ENCODE measurements at regions not wholly inside any gene's neighbourhood (a gene's known extent, or its start where the extent isn't known, plus 50 kb on each side); places are given as distances from the start of the nearest gene placed in this dataset.

GRCh38 chr2:235396071-235396846 lies 97.6 kb upstream of the AGAP1 start:
- 82 to 93% (median 85%) methylated on average over 7 to 8 of the region's 8 CpGs for WGBS, 5 donors
- Histone ChIP-seq H3K4me3 (no peak overlapping the region), H3K36me3 (no peaks in the 10 kb centered on the region), H3K27ac (no peak overlapping the region), H3K9me3 (peaks cover 0 to 11% (median 0%) of the 10 kb centered on the region in 8 donors), H3K4me1 (no peaks in the 10 kb centered on the region), H3K27me3 (replicated peaks in 1 of 7) (peaks cover 0 to 31% (median 0%) of the 10 kb centered on the region in 7 donors)
- TF ChIP-seq POLR2A (IDR thresholded peaks at IDR 0.05): no peak
- TF ChIP-seq POLR2AphosphoS5 (IDR thresholded peaks at IDR 0.05): no peak
- no peak for TF ChIP-seq CTCF (IDR thresholded peaks at IDR 0.05 in 8 of 11, conservative IDR thresholded peaks at IDR 0.05 in 3 of 11)
- intact Hi-C loops (cut with DNase I; ENCODE audit: low total_unique reads): no loop called here
- DNase-seq: no peak

DNA sequence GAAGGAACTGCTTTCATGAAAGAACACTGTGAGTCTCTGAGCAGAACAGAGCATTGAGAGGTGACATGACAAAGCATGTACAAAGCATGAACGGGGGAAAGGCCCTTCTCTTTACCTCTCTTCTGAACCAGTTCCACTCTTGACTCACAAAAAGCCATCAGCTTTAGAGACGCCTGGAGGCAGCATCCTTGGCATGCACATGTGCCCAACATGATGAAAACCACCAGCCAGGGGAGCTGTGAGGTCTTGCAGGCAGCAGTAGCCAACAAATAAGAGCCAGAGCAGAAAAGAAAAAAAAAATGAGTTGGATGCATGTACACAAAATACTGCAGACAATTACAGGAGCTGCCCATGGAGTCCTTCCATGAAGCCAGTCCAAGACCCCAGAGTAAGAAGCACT lies 95.5 kb upstream of the AGAP1 start:
- Histone ChIP-seq H3K9me3 (peaks cover 0 to 11% (median 0%) of the 10 kb centered on the region in 8 donors), H3K4me1 (no peaks in the 10 kb centered on the region), H3K4me3 (no peak overlapping the region), H3K36me3 (no peaks in the 10 kb centered on the region), H3K27me3 (replicated peaks in 1 of 7) (peaks cover 0 to 18% (median 0%) of the 10 kb centered on the region in 7 donors), H3K27ac (no peak overlapping the region)
- no peak for TF ChIP-seq CTCF (IDR thresholded peaks at IDR 0.05 in 8 of 11, conservative IDR thresholded peaks at IDR 0.05 in 3 of 11)
- TF ChIP-seq POLR2AphosphoS5 (IDR thresholded peaks at IDR 0.05): no peak
- TF ChIP-seq POLR2A (IDR thresholded peaks at IDR 0.05): no peak
- DNase-seq: no peak
- intact Hi-C loops (cut with DNase I; ENCODE audit: low total_unique reads): no loop called here
- WGBS, 5 donors: 81 to 93% (median 82%) methylated on average over 2 of the region's 2 CpGs

DNA sequence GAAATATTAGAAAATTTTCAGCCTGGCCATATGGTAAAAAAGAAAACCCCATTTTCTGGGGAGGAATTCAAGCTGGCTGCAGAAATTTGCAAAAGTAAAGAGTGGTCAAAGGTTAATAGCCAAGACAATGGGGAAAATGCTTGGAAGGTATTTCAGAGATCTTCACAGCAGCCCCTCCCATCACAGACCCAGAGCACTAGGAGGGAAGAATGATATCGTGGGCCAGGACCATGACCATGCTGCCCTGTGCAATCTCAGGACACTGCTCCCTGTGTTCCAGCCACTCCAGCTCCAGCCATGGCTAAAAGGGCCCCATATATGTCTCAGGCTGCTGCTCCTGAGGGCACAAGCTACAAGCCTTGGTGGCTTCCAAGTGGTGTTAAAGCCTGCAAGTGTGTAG lies 93.9 kb upstream of the AGAP1 start:
- peaks cover 0 to 11% (median 0%) of the 10 kb centered on the region in 8 donors for H3K9me3 ChIP-seq
- 22 to 83% (median 61%) methylated on average over 1 of the region's 1 CpG for WGBS, 5 donors
- no peaks in the 10 kb centered on the region for H3K4me1 ChIP-seq
- no peaks in the 10 kb centered on the region for H3K36me3 ChIP-seq
- intact Hi-C loops (cut with DNase I; ENCODE audit: low total_unique reads): no loop called here
- no peak for DNase-seq
- no peak overlapping the region for H3K27ac ChIP-seq
- H3K27me3 ChIP-seq (replicated peaks in 1 of 7): peaks cover 0 to 18% (median 0%) of the 10 kb centered on the region in 7 donors
- no peak for TF ChIP-seq POLR2A (IDR thresholded peaks at IDR 0.05)
- no peak for TF ChIP-seq CTCF (IDR thresholded peaks at IDR 0.05 in 8 of 11, conservative IDR thresholded peaks at IDR 0.05 in 3 of 11)
- TF ChIP-seq POLR2AphosphoS5 (IDR thresholded peaks at IDR 0.05): no peak
- H3K4me3 ChIP-seq: no peak overlapping the region

GRCh38 chr2:235402422-235402821 lies 91.4 kb upstream of the AGAP1 start:
- Histone ChIP-seq H3K36me3 (no peaks in the 10 kb centered on the region), H3K4me3 (no peak overlapping the region), H3K27ac (no peak overlapping the region), H3K27me3 (replicated peaks in 1 of 7) (peaks cover 0 to 2% (median 0%) of the 10 kb centered on the region in 7 donors), H3K4me1 (peaks cover 0 to 6% (median 0%) of the 10 kb centered on the region in 6 donors), H3K9me3 (peaks cover 0 to 11% (median 0%) of the 10 kb centered on the region in 8 donors)
- 65 to 84% (median 76%) methylated on average over 2 of the region's 2 CpGs for WGBS, 5 donors
- TF ChIP-seq CTCF (IDR thresholded peaks at IDR 0.05 in 8 of 11, conservative IDR thresholded peaks at IDR 0.05 in 3 of 11) (no peak), POLR2A (IDR thresholded peaks at IDR 0.05) (no peak), POLR2AphosphoS5 (IDR thresholded peaks at IDR 0.05) (no peak)
- DNase-seq: no peak
- intact Hi-C loops (cut with DNase I; ENCODE audit: low total_unique reads): no loop called here

Measured in spleen (tissue), 11 donors.